ENCODE measurements at regions not wholly inside any gene's neighbourhood (a gene's known extent, or its start where the extent isn't known, plus 50 kb on each side); places are given as distances from the start of the nearest gene placed in this dataset.
A peak's percentile ranks its signal among the peaks of the same experiment; 100 is the strongest.

GRCh38 chr15:87713475-87713879 lies 543.1 kb downstream of the NTRK3 start:
- WGBS, 3 donors = 85 to 93% (median 91%) methylated on average over 1 of the region's 1 CpG
- no peak for ATAC-seq
- no peaks in the 10 kb centered on the region for H3K4me1 ChIP-seq
- H3K36me3 ChIP-seq (ENCODE audit: insufficient read depth in 1 of 2, low read depth in 1 of 2) = no peaks in the 10 kb centered on the region
- H3K27me3 ChIP-seq (ENCODE audit: insufficient read depth in 3 of 3, low read length in 2 of 3) = no peaks in the 10 kb centered on the region
- H3K4me3 ChIP-seq = no peak overlapping the region
- intact Hi-C loops (cut with DNase I) = no loop called here
- H3K27ac ChIP-seq = no peak overlapping the region
- H3K9me3 ChIP-seq = no peaks in the 10 kb centered on the region
- TF ChIP-seq CTCF (IDR thresholded peaks at IDR 0.05) = no peak
- no peak for DNase-seq

GRCh38 chr15:87712211-87712610 lies 544.3 kb downstream of the NTRK3 start:
- DNase-seq (no peak), ATAC-seq (no peak)
- Histone ChIP-seq H3K9me3 (no peaks in the 10 kb centered on the region), H3K4me1 (no peaks in the 10 kb centered on the region), H3K27me3 (ENCODE audit: insufficient read depth in 3 of 3, low read length in 2 of 3) (no peaks in the 10 kb centered on the region), H3K4me3 (no peak overlapping the region), H3K27ac (no peak overlapping the region), H3K36me3 (ENCODE audit: insufficient read depth in 1 of 2, low read depth in 1 of 2) (no peaks in the 10 kb centered on the region)
- intact Hi-C loops (cut with DNase I) = no loop called here
- 44 to 58% (median 54%) methylated on average over 2 of the region's 2 CpGs for WGBS, 3 donors
- TF ChIP-seq CTCF (IDR thresholded peaks at IDR 0.05) = no peak

GRCh38 chr15:87711026-87711425 lies 545.5 kb downstream of the NTRK3 start:
- H3K4me3 ChIP-seq = no peak overlapping the region
- no peak for ATAC-seq
- H3K36me3 ChIP-seq (ENCODE audit: insufficient read depth in 1 of 2, low read depth in 1 of 2) = no peaks in the 10 kb centered on the region
- TF ChIP-seq CTCF (IDR thresholded peaks at IDR 0.05) = no peak
- H3K27me3 ChIP-seq (ENCODE audit: insufficient read depth in 3 of 3, low read length in 2 of 3) = no peaks in the 10 kb centered on the region
- no peaks in the 10 kb centered on the region for H3K4me1 ChIP-seq
- H3K9me3 ChIP-seq = no peaks in the 10 kb centered on the region
- H3K27ac ChIP-seq = no peak overlapping the region
- DNase-seq = no peak
- 66 to 73% (median 71%) methylated on average over 6 of the region's 6 CpGs for WGBS, 3 donors
- intact Hi-C loops (cut with DNase I) = no loop called here

DNA sequence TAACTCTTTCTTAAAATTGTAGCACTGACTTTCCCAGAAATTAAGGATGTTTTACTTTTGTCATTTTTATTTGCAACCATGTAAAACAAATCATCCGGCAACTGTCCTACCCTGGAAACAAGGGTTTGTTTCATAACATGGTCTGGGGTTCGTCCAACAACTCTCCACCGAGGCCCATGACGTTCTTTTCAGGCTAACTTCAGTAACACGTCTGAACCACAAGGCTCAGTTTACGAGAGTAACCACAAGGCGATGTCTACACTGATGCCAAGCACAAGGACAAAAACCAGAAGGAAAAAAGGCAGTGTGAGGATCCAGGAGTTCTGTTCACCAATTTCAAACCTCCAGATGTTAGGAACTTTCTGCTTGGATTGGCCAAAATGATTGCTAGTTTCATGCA lies 546.1 kb downstream of the NTRK3 start:
- Histone ChIP-seq H3K27ac (no peak overlapping the region), H3K36me3 (ENCODE audit: insufficient read depth in 1 of 2, low read depth in 1 of 2) (no peaks in the 10 kb centered on the region), H3K27me3 (ENCODE audit: insufficient read depth in 3 of 3, low read length in 2 of 3) (no peaks in the 10 kb centered on the region), H3K4me1 (no peaks in the 10 kb centered on the region), H3K4me3 (no peak overlapping the region), H3K9me3 (no peaks in the 10 kb centered on the region)
- ATAC-seq (peak in 2 of 4 donors; percentile 46 to 56), DNase-seq (no peak)
- TF ChIP-seq CTCF (IDR thresholded peaks at IDR 0.05) = no peak
- 43 to 66% (median 52%) methylated on average over 7 of the region's 7 CpGs for WGBS, 3 donors
- intact Hi-C loops (cut with DNase I) = no loop called here

GRCh38 chr15:87707566-87708130 lies 548.9 kb downstream of the NTRK3 start:
- DNase-seq (no peak), ATAC-seq (no peak)
- intact Hi-C loops (cut with DNase I) = no loop called here
- no peak overlapping the region for H3K4me3 ChIP-seq
- TF ChIP-seq CTCF (IDR thresholded peaks at IDR 0.05) = no peak
- no peaks in the 10 kb centered on the region for H3K27me3 ChIP-seq (ENCODE audit: insufficient read depth in 3 of 3, low read length in 2 of 3)
- no peak overlapping the region for H3K27ac ChIP-seq
- H3K36me3 ChIP-seq (ENCODE audit: insufficient read depth in 1 of 2, low read depth in 1 of 2) = no peaks in the 10 kb centered on the region
- H3K4me1 ChIP-seq = no peaks in the 10 kb centered on the region
- no peaks in the 10 kb centered on the region for H3K9me3 ChIP-seq
- WGBS, 3 donors = 66 to 76% (median 67%) methylated on average over 5 of the region's 5 CpGs

All from psoas muscle (tissue), 7 donors.